RWPE1 (cell line): ENCODE measurements at regions not wholly inside any gene's neighbourhood (a gene's known extent, or its start where the extent isn't known, plus 50 kb on each side); places are given as distances from the start of the nearest gene placed in this dataset.
"Not testable (repeated sequence)": the region's sequence is repeated elsewhere in the genome, so short reads cannot be mapped to it uniquely, and the experiment has no call there.

ENCODE experiments used
- CTCF ChIA-PET: fragments of 350-600 bp; sonication (Branson Sonifier 250); formaldehyde crosslinking; extraction: SDS; loops from one replicate; lab custom pipeline; 2021; lab: Yijun Ruan, JAX
- POLR2A ChIA-PET: fragments of 400-600 bp; formaldehyde crosslinking; extraction: SDS; loops from one replicate; lab custom pipeline; 2020; ENCODE audit warnings: antibody characterized with exemption; ENCODE audit not compliant: low non-redundant PET; lab: Yijun Ruan, JAX
- DNase-seq: peaks from one replicate; pipeline ENCODE4 v3.0.0; 2012; ENCODE audit warnings: low spot score
- H3K27ac ChIP-seq: fragments of 450-650 bp; 2 replicates; pipeline ENCODE4 v1.5.1; 2017
- CTCF ChIP-seq: fragments of 450-650 bp; conservative IDR thresholded peaks from 2 replicates; pipeline ENCODE4 v1.5.1; 2017; ENCODE audit warnings: low read depth, mild to moderate bottlenecking

- TF ChIP-seq CTCF = no peak
- no peak overlapping the region for H3K27ac ChIP-seq
- ChIA-PET POLR2A (no interaction called here), CTCF (no interaction called here)
- DNase-seq = no peak
Observed at GRCh38 chr1:119191325-119191724, 50.9 kb upstream of the WARS2 start.

- POLR2A ChIA-PET = no interaction called here
- CTCF ChIA-PET = no interaction called here
- no peak for DNase-seq
- no peak overlapping the region for H3K27ac ChIP-seq
- no peak for TF ChIP-seq CTCF
Observed at GRCh38 chr1:119204197-119204960, 63.9 kb upstream of the WARS2 start.

- H3K27ac ChIP-seq = no peak overlapping the region
- no peak for TF ChIP-seq CTCF
- DNase-seq = no peak
- CTCF ChIA-PET = no interaction called here
- POLR2A ChIA-PET = no interaction called here
Observed at GRCh38 chr1:119204961-119205357, 64.5 kb upstream of the WARS2 start.

GRCh38 chr1:119209061-119209460 is 68.6 kb upstream of the WARS2 start:
- no peak for DNase-seq
- no peak overlapping the region for H3K27ac ChIP-seq
- ChIA-PET POLR2A (no interaction called here), CTCF (interaction anchor here (0.6 kb wide), 1 partner anchor 834 kb away, joined by 3 read pairs; no protein-coding TSS in a partner anchor)
- no peak for TF ChIP-seq CTCF

GRCh38 chr1:119209596-119210295 is 69.3 kb upstream of the WARS2 start:
- CTCF ChIA-PET = no interaction called here
- H3K27ac ChIP-seq = no peak overlapping the region
- TF ChIP-seq CTCF = no peak
- POLR2A ChIA-PET = no interaction called here
- DNase-seq = no peak

GRCh38 chr1:119210296-119210649 is 69.8 kb upstream of the WARS2 start:
- ChIA-PET POLR2A (no interaction called here), CTCF (no interaction called here)
- no peak for TF ChIP-seq CTCF
- DNase-seq = no peak
- H3K27ac ChIP-seq = no peak overlapping the region

- CTCF ChIA-PET = interaction anchor here (0.6 kb wide), 1 partner anchor 204 kb away, joined by 3 read pairs; no protein-coding TSS in a partner anchor
- DNase-seq, POLR2A ChIA-PET, H3K27ac ChIP-seq: not testable (repeated sequence)
Observed at GRCh38 chr1:119213213-119213612, 72.8 kb upstream of the WARS2 start.

- POLR2A ChIA-PET, DNase-seq, H3K27ac ChIP-seq: not testable (repeated sequence)
- CTCF ChIA-PET = interaction anchor here (0.6 kb wide), 1 partner anchor 1446 kb away, joined by 3 read pairs; no protein-coding TSS in a partner anchor
Observed at GRCh38 chr1:119214961-119215360, 74.5 kb upstream of the WARS2 start.
